IMR-90 (cell line): ENCODE measurements at regions not wholly inside any gene's neighbourhood (a gene's known extent, or its start where the extent isn't known, plus 50 kb on each side); places are given as distances from the start of the nearest gene placed in this dataset.

Experiments
- ATAC-seq: fragments of 200-7000 bp; cut with Tn5 transposase; 2 replicates; pipeline ENCODE4 v1.9.1; 2020; ENCODE audit warnings: low read depth, mild to moderate bottlenecking, moderate library complexity
- BruUV-seq: library from RNA; stranded (reverse); fragments of 400-500 nt; replicated peaks from 2 replicates; lab custom pipeline; 2021; lab: Mats Ljungman, UMichigan
- CTCF ChIA-PET: fragments of 300-600 bp; formaldehyde crosslinking; extraction: SDS; loops from one replicate; lab custom pipeline; 2021; ENCODE audit warnings: antibody characterized with exemption; lab: Yijun Ruan, JAX
- POLR2A ChIA-PET: fragments of 300-600 bp; sonication (Branson Sonifier 250); formaldehyde crosslinking; loops from one replicate; lab custom pipeline; 2022; ENCODE audit warnings: antibody characterized with exemption; ENCODE audit not compliant: unreplicated experiment; lab: Charles Lee
- DNase-seq: peaks from one replicate; pipeline ENCODE4 v3.0.0; 2013
- H2AFZ ChIP-seq: replicated peaks from 2 replicates; pipeline ENCODE3; 2013; ENCODE audit warnings: low read length, mild to moderate bottlenecking; ENCODE audit not compliant: poor library complexity
- H2AK5ac ChIP-seq: 2 replicates; pipeline ENCODE4 v1.6.1; 2013; ENCODE audit warnings: low read depth, low read length, inconsistent platforms
- H2AK9ac ChIP-seq: replicated peaks from 2 replicates; pipeline ENCODE3; 2013; ENCODE audit warnings: mild to moderate bottlenecking, low read depth, low read length, moderate library complexity; ENCODE audit not compliant: poor library complexity
- H2BK120ac ChIP-seq: 2 replicates; pipeline ENCODE4 v1.6.1; 2013; ENCODE audit warnings: low read depth, low read length, inconsistent platforms
- H2BK15ac ChIP-seq: 3 replicates; pipeline ENCODE4 v1.6.1; 2013; ENCODE audit warnings: low read depth, low read length, inconsistent platforms
- H2BK20ac ChIP-seq: 2 replicates; pipeline ENCODE4 v1.6.1; 2013; ENCODE audit warnings: low read depth, mild to moderate bottlenecking, inconsistent platforms, low read length, moderate library complexity
- H2BK5ac ChIP-seq: 2 replicates; pipeline ENCODE4 v1.6.1; 2013; ENCODE audit warnings: mild to moderate bottlenecking, low read depth, low read length, inconsistent platforms; ENCODE audit not compliant: poor library complexity, severe bottlenecking
- H3K14ac ChIP-seq: replicated peaks from 2 replicates; pipeline ENCODE4 v1.6.1; 2013; ENCODE audit warnings: low read depth, low read length, inconsistent platforms
- H3K18ac ChIP-seq: 2 replicates; pipeline ENCODE4 v1.6.1; 2013; ENCODE audit warnings: low read depth, low read length, control low read depth
- H3K23ac ChIP-seq: 2 replicates; pipeline ENCODE4 v1.6.1; 2013; ENCODE audit warnings: low read depth, low read length, inconsistent platforms
- H3K27ac ChIP-seq: 2 replicates; pipeline ENCODE4 v1.5.1; 2013; ENCODE audit warnings: mild to moderate bottlenecking, control low read depth, low read length; ENCODE audit not compliant: insufficient read depth
- H3K27me3 ChIP-seq: 2 replicates; pipeline ENCODE4 v1.6.1; 2013; ENCODE audit warnings: low read length; ENCODE audit not compliant: control insufficient read depth, insufficient read depth
- H3K36me3 ChIP-seq: 2 replicates; pipeline ENCODE4 v1.6.1; 2013; ENCODE audit warnings: low read length, mixed read lengths; ENCODE audit not compliant: control insufficient read depth, insufficient read depth
- H3K4ac ChIP-seq: 2 replicates; pipeline ENCODE4 v1.6.1; 2013; ENCODE audit warnings: low read depth, low read length, inconsistent platforms
- H3K4me1 ChIP-seq: 2 replicates; pipeline ENCODE4 v1.6.1; 2013; ENCODE audit warnings: low read length, mixed read lengths; ENCODE audit not compliant: control insufficient read depth, insufficient read depth
- H3K4me2 ChIP-seq: 2 replicates; pipeline ENCODE4 v1.6.1; 2013; ENCODE audit warnings: low read depth, mild to moderate bottlenecking, control low read depth, low read length, moderate library complexity
- H3K4me3 ChIP-seq: 2 replicates; pipeline ENCODE4 v1.5.1; 2013; ENCODE audit warnings: low read depth, mild to moderate bottlenecking, control low read depth, low read length, moderate library complexity; ENCODE audit not compliant: insufficient read depth
- H3K56ac ChIP-seq: 2 replicates; pipeline ENCODE4 v1.6.1; 2013; ENCODE audit warnings: low read length, inconsistent platforms; ENCODE audit not compliant: insufficient read depth; ENCODE audit errors: extremely low read depth
- H3K79me1 ChIP-seq, 2 experiments: 2 replicates each; pipeline ENCODE4 v1.6.1; 2013; ENCODE audit warnings: low read length in 2 of 2, inconsistent platforms in 1 of 2, low read depth in 1 of 2
- H3K9ac ChIP-seq: 2 replicates; pipeline ENCODE4 v1.6.1; 2013; ENCODE audit warnings: low read depth, low read length, control low read depth
- H3K9me1 ChIP-seq: 2 replicates; pipeline ENCODE4 v1.6.1; 2013; ENCODE audit warnings: low read length, inconsistent platforms; ENCODE audit not compliant: insufficient read depth
- H3K9me3 ChIP-seq: 2 replicates; pipeline ENCODE4 v1.6.1; 2013; ENCODE audit warnings: low read length; ENCODE audit not compliant: control insufficient read depth, insufficient read depth
- H4K20me1 ChIP-seq: 2 replicates; pipeline ENCODE4 v1.6.1; 2013; ENCODE audit warnings: low read length, inconsistent platforms; ENCODE audit not compliant: insufficient read depth
- H4K5ac ChIP-seq: 2 replicates; pipeline ENCODE4 v1.6.1; 2013; ENCODE audit warnings: mild to moderate bottlenecking, low read depth, low read length, control low read depth
- H4K8ac ChIP-seq, 2 experiments: 2 replicates each; pipeline ENCODE4 v1.6.1; 2013; ENCODE audit warnings: low read depth in 2 of 2, low read length in 2 of 2, control low read depth in 1 of 2, inconsistent platforms in 1 of 2
- H4K91ac ChIP-seq: 2 replicates; pipeline ENCODE4 v1.6.1; 2013; ENCODE audit warnings: low read depth, low read length, inconsistent platforms; ENCODE audit not compliant: insufficient read depth
- CEBPB ChIP-seq: IDR thresholded peaks from 2 replicates; pipeline ENCODE4 v1.6.1; 2012; ENCODE audit warnings: low read depth, low read length, improper control_type of control experiment
- WGBS, 2 experiments: methylation state at CpG; one replicate each; pipeline versions ENCODE4 v1.1.5 to v1.1.7; 2013; ENCODE audit warnings: missing lambda C conversion rate in 2 of 2; ENCODE audit not compliant: insufficient read length in 1 of 2; ENCODE audit errors: extremely low coverage in 2 of 2; 5-methylcytosine and 5-hydroxymethylcytosine counted together
- dilution Hi-C: fragments of 300-500 bp; cut with HindIII; formaldehyde crosslinking; loops from one replicate; pipeline ENCODE4 v1.14.3; 2018; ENCODE audit warnings: low sequenced_read_pairs; ENCODE audit not compliant: unreplicated experiment
- in situ Hi-C: fragments of 300-500 bp; cut with MboI; formaldehyde crosslinking; loops from 3 replicates; pipeline ENCODE4 v1.14.3; 2019; ENCODE audit warnings: low sequenced_read_pairs, inconsistent platforms, mixed read lengths
- intact Hi-C: fragments of 100-400 bp; cut with micrococcal nuclease; formaldehyde crosslinking; loops from 2 replicates; pipeline ENCODE4 v1.10.0; 2022

DNA sequence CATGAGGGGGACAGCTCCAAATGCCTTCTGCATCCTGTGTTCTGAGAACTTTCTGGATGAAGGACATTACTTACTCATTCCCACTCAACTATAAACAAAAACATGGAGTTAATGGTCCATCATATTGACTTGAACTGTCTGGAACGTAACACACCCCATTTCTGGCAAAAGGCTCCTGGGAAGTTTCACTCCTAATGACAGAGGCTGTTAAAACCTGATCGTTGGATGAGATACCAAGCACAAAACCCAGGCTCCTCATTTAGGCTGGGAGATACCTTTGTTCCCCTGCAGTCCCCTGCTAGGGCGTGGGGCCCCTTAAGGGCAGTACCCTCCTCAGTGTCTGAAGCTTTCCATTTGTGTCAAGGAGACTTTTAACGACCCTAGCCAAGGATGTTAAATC is 78.9 kb downstream of the RHOU start:
- Histone ChIP-seq H3K9me3 (no peaks in the 10 kb centered on the region), H3K18ac (no peak overlapping the region), H3K4ac (no peak overlapping the region), H4K8ac (no peak overlapping the region), H2AK9ac (no peak overlapping the region), H3K4me3 (no peak overlapping the region), H3K9ac (no peak overlapping the region), H4K20me1 (no peaks in the 10 kb centered on the region), H2BK120ac (no peak overlapping the region), H4K91ac (no peak overlapping the region), H2BK5ac (no peak overlapping the region), H2AFZ (no peak overlapping the region), H3K9me1 (no peaks in the 10 kb centered on the region), H3K4me1 (peaks cover 2% of the 10 kb centered on the region; the same call in 1 of the 2 replicates), H3K27me3 (peaks cover 8% of the 10 kb centered on the region), H2BK20ac (no peak overlapping the region), H4K5ac (no peak overlapping the region), H3K56ac (no peak overlapping the region), H3K27ac (no peak overlapping the region), H2AK5ac (no peak overlapping the region), H3K36me3 (no peaks in the 10 kb centered on the region), H3K79me1 (no peaks in the 10 kb centered on the region), H3K14ac (no peak overlapping the region), H2BK15ac (no peak overlapping the region), H3K4me2 (no peak overlapping the region), H3K23ac (no peak overlapping the region)
- in situ Hi-C loops (no loop called here), dilution Hi-C loops (no loop called here), intact Hi-C loops (no loop called here)
- ChIA-PET POLR2A (no interaction called here), CTCF (no interaction called here)
- no TSS peak for BruUV-seq
- ATAC-seq (no peak), DNase-seq (no peak)
- no peak for TF ChIP-seq CEBPB
- WGBS, 2 experiments = no CpG with 5 or more reads among the region's 4 CpGs
